ENCODE measurements at regions not wholly inside any gene's neighbourhood (a gene's known extent, or its start where the extent isn't known, plus 50 kb on each side); places are given as distances from the start of the nearest gene placed in this dataset.

DNA sequence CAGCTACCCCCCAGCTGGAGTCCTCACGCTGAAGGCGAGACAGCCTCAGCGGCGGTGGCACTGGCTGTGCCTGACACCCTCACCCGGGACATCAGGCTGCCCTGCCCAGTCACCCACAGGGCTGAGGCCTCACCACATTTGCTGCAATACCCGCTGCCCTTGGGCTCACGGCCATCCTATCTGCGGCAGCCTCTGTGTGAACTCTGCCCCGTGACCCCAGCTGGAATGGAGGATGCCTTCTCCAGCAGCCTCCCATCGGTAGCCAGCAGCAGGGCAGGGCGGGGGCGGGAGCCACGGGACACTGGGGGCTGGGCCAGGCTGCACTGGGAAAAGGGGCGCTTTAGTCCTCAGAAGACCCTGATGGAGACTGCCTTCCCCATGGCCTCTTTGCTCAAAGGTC is 112.4 kb upstream of the ZBTB40 start:
- no peak overlapping the region for H3K4me3 ChIP-seq (ENCODE audit: control insufficient read depth, low read depth, low read length)
- TF ChIP-seq, protein P1, sequence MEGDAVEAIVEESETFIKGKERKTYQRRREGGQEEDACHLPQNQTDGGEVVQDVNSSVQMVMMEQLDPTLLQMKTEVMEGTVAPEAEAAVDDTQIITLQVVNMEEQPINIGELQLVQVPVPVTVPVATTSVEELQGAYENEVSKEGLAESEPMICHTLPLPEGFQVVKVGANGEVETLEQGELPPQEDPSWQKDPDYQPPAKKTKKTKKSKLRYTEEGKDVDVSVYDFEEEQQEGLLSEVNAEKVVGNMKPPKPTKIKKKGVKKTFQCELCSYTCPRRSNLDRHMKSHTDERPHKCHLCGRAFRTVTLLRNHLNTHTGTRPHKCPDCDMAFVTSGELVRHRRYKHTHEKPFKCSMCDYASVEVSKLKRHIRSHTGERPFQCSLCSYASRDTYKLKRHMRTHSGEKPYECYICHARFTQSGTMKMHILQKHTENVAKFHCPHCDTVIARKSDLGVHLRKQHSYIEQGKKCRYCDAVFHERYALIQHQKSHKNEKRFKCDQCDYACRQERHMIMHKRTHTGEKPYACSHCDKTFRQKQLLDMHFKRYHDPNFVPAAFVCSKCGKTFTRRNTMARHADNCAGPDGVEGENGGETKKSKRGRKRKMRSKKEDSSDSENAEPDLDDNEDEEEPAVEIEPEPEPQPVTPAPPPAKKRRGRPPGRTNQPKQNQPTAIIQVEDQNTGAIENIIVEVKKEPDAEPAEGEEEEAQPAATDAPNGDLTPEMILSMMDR (IDR thresholded peaks at IDR 0.05; ENCODE audit: control insufficient read depth, insufficient read depth, low read depth, low read length, missing control alignments): no peak
- no peak for DNase-seq (ENCODE audit: low read depth)

DNA sequence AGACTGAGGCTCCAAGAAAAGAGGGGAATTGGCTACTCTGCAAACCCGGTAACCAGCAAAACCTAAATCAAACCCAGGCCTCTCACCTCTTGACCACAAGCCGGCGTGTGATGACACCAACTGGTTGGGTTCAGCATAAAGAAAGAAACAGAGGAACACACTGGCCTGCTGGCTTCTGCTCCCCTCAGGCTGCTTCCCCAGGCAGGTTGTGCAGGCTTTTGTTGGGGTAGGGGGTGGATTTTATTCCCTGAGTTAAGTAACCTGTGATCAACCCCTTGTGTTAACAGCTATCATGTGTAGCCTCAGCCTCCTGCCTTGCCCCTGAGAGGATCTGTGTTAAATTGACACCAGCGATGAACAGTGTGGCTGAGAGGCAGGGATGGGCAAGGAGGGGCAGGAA is 111.6 kb upstream of the ZBTB40 start:
- TF ChIP-seq, protein P1 (IDR thresholded peaks at IDR 0.05; ENCODE audit: control insufficient read depth, insufficient read depth, low read depth, low read length, missing control alignments): no peak
- H3K4me3 ChIP-seq (ENCODE audit: control insufficient read depth, low read depth, low read length): no peak overlapping the region
- DNase-seq (ENCODE audit: low read depth): no peak

DNA sequence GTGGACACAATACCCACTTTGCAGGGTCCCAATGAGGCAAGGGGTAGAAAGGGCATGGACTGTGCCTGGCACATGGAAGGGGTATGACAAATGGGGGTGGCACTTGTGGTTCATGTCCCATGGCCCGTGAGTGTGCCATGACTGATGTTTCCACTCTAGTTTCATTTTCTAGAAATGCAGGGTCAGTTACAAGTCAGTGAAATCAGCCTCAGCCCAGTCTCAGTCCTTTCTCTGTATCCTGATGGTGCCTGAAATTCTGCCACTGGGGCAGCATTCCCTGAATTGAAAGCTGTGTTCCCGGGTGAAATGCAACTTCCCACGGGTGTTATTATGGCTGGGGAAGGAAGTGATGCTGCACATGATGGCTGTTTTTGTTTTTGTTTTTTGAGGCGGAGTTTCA is 110.8 kb upstream of the ZBTB40 start:
- TF ChIP-seq, protein P1 (IDR thresholded peaks at IDR 0.05; ENCODE audit: control insufficient read depth, insufficient read depth, low read depth, low read length, missing control alignments): no peak
- DNase-seq (ENCODE audit: low read depth): no peak
- no peak overlapping the region for H3K4me3 ChIP-seq (ENCODE audit: control insufficient read depth, low read depth, low read length)

DNA sequence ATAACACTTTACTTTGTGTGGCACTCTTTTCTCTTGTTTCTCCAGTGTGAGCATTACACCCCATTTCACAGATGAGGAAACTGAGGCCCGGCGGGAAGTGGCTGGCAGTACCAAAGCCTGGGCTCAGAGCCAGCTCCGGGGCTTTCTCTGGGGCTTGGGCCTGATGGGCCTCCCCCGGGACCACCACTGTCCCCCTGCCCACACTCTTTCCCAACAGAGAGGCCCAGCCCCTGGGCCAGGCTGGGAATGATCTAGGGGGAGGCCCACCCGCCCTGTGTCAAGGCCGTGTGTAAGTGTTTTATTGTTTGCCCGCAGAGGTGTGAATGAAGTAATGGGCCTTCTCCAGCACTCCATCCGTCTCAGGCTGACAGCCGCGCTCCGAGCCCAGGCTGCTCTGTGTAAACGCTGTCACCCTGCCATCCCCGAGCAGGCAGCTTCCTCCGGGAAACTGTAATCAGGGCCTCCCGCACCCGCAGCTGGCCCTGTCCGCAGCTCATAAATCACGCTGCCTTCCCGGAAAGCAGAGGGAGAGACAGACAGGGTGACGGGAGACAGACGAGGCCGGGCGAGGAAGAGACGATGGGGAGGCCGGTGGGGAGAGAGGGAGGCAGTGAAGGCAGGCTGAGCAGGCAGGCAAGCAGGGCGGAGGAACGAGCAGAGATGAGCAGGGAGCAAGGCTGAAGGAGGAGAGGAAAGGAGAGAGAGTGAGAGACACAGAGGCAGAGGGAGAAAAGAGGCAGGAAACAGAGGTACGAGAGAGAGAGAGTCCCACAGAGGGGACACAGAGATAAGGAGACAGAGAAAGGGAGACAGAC is 109.7 kb upstream of the ZBTB40 start:
- no peak overlapping the region for H3K4me3 ChIP-seq (ENCODE audit: control insufficient read depth, low read depth, low read length)
- TF ChIP-seq, protein P1 (IDR thresholded peaks at IDR 0.05; ENCODE audit: control insufficient read depth, insufficient read depth, low read depth, low read length, missing control alignments): no peak
- no peak for DNase-seq (ENCODE audit: low read depth)

DNA sequence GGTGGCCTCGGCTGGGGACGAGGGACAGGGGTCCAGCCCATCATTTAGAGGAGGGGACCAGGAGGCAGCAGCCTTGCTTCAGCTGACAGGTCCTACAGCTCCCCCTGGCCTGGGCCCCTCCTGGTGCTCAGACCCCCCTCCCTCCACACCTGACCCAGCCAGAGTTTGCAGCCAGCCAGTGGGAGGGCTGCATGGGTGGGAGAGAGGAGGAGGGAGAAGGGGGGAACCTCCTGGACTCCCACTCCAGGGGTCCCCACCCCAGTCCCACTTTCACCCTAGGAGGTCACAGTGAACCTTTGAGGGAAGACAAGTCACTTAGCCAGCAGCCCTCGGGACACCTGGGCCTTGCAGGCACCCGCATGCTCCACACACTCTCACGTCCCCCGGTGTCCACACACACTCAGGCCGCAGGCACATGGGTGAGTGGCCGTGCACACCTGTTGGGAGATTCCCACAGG is 108.9 kb upstream of the ZBTB40 start:
- TF ChIP-seq, protein P1 (IDR thresholded peaks at IDR 0.05; ENCODE audit: control insufficient read depth, insufficient read depth, low read depth, low read length, missing control alignments): no peak
- no peak overlapping the region for H3K4me3 ChIP-seq (ENCODE audit: control insufficient read depth, low read depth, low read length)
- DNase-seq (ENCODE audit: low read depth): no peak

DNA sequence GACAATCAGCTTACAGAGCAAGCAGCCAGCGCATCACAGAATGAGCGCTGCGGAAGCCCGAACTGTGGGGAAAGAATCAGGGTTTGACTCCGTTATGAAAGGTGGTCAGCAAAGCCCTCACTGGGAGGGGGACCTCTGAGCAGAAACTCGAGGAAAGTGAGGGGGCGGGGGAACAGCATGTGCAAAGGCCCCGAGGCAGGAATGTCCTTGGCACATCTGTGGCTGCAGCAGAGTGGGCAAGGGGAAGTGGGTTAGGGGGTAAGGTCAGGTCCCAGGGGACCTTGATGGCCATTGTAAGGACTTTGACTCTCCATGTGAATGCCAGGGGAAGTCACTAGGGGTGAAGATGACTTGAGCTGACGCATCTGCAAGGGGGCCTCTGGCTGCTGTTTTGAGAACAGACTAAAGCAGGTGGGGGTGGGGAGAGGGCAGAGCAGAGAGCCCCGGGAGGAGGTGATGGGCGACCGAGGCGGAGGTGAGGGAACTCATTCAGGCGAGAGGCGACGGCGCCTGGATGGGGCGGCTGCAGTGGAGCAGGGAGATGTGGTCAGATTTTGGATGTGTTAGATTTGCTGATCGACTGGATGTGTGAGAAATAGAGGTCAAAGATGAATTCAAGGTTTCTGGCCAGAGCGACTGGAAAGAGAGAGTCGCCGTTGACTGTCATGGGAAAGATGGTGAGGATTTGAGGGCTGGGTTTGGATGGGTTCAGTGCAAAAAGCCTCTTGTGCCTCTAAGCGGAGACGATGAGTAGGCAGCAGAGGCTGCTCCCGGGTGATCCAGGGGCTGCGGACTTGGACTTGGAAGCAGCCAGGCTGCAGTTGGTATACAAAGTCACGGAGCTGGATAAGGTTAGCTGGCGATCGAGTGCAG is 108.0 kb upstream of the ZBTB40 start:
- TF ChIP-seq, protein P1 (IDR thresholded peaks at IDR 0.05; ENCODE audit: control insufficient read depth, insufficient read depth, low read depth, low read length, missing control alignments): no peak
- no peak overlapping the region for H3K4me3 ChIP-seq (ENCODE audit: control insufficient read depth, low read depth, low read length)
- no peak for DNase-seq (ENCODE audit: low read depth)
